BE2C (cell line): ENCODE measurements at regions not wholly inside any gene's neighbourhood (a gene's known extent, or its start where the extent isn't known, plus 50 kb on each side); places are given as distances from the start of the nearest gene placed in this dataset.

ENCODE experiments used
- DNase-seq: peaks from one replicate; pipeline ENCODE4 v3.0.0-alpha.2; 2020
- H3K27me3 ChIP-seq: fragments of 250-450 bp; sonication (Bioruptor Pico); 2 replicates; pipeline ENCODE4 v1.5.1; 2020; ENCODE audit warnings: mild to moderate bottlenecking
- H3K36me3 ChIP-seq: fragments of 250-450 bp; sonication (Bioruptor Pico); 2 replicates; pipeline ENCODE4 v1.5.1; 2020; ENCODE audit warnings: mild to moderate bottlenecking
- H3K4me1 ChIP-seq: fragments of 250-450 bp; sonication (Bioruptor Pico); 2 replicates; pipeline ENCODE4 v1.5.1; 2020
- H3K4me3 ChIP-seq: 2 replicates; pipeline ENCODE4 v1.5.1; 2011; ENCODE audit warnings: low read depth, low read length
- H3K9me3 ChIP-seq: fragments of 250-450 bp; sonication (Bioruptor Pico); 2 replicates; pipeline ENCODE4 v1.5.1; 2020
- CTCF ChIP-seq: IDR thresholded peaks from 2 replicates; pipeline ENCODE4 v1.5.1; 2012; ENCODE audit warnings: mild to moderate bottlenecking, low read depth, low read length

- DNase-seq, result no peak
- H3K27me3 ChIP-seq, result no peaks in the 10 kb centered on the region
- TF ChIP-seq CTCF, result no peak
- peaks cover 5% of the 10 kb centered on the region; the same call in 1 of the 2 replicates for H3K4me1 ChIP-seq
- H3K4me3 ChIP-seq, result no peak overlapping the region
- H3K36me3 ChIP-seq, result no peaks in the 10 kb centered on the region
- no peaks in the 10 kb centered on the region for H3K9me3 ChIP-seq
Observed at GRCh38 chr12:84594157-84594556, 318.4 kb downstream of the SLC6A15 start.

- Histone ChIP-seq H3K4me3 (no peak overlapping the region), H3K36me3 (no peaks in the 10 kb centered on the region), H3K9me3 (no peaks in the 10 kb centered on the region), H3K27me3 (no peaks in the 10 kb centered on the region), H3K4me1 (no peaks in the 10 kb centered on the region)
- DNase-seq, result no peak
- no peak for TF ChIP-seq CTCF
Observed at GRCh38 chr12:84585776-84586395, 326.7 kb downstream of the SLC6A15 start.

GRCh38 chr12:84572196-84572595 is 340.4 kb downstream of the SLC6A15 start:
- no peak overlapping the region for H3K4me3 ChIP-seq
- no peaks in the 10 kb centered on the region for H3K4me1 ChIP-seq
- H3K36me3 ChIP-seq, result no peaks in the 10 kb centered on the region
- no peaks in the 10 kb centered on the region for H3K9me3 ChIP-seq
- no peak for DNase-seq
- H3K27me3 ChIP-seq, result no peaks in the 10 kb centered on the region
- TF ChIP-seq CTCF, result no peak

GRCh38 chr12:84562331-84562730 is 350.3 kb downstream of the SLC6A15 start:
- no peaks in the 10 kb centered on the region for H3K9me3 ChIP-seq
- no peak for DNase-seq
- H3K4me3 ChIP-seq, result no peak overlapping the region
- no peaks in the 10 kb centered on the region for H3K27me3 ChIP-seq
- no peaks in the 10 kb centered on the region for H3K4me1 ChIP-seq
- TF ChIP-seq CTCF, result no peak
- H3K36me3 ChIP-seq, result no peaks in the 10 kb centered on the region

GRCh38 chr12:84561351-84561750 is 351.2 kb downstream of the SLC6A15 start:
- no peaks in the 10 kb centered on the region for H3K27me3 ChIP-seq
- no peaks in the 10 kb centered on the region for H3K9me3 ChIP-seq
- no peaks in the 10 kb centered on the region for H3K36me3 ChIP-seq
- no peak overlapping the region for H3K4me3 ChIP-seq
- DNase-seq, result no peak
- no peaks in the 10 kb centered on the region for H3K4me1 ChIP-seq
- TF ChIP-seq CTCF, result no peak

- TF ChIP-seq CTCF, result no peak
- Histone ChIP-seq H3K36me3 (no peaks in the 10 kb centered on the region), H3K27me3 (no peaks in the 10 kb centered on the region), H3K4me1 (peaks cover 21% of the 10 kb centered on the region), H3K4me3 (no peak overlapping the region), H3K9me3 (no peaks in the 10 kb centered on the region)
- DNase-seq, result no peak
Observed at GRCh38 chr12:84554199-84554723, 358.3 kb downstream of the SLC6A15 start.
